PC-3 (cell line): ENCODE measurements at regions not wholly inside any gene's neighbourhood (a gene's known extent, or its start where the extent isn't known, plus 50 kb on each side); places are given as distances from the start of the nearest gene placed in this dataset.

Source experiments
- ATAC-seq: fragments of 200-7000 bp; cut with Tn5 transposase; 2 replicates; pipeline ENCODE4 v1.9.1; 2020; ENCODE audit warnings: mild to moderate bottlenecking, moderate library complexity
- BruUV-seq: library from RNA; stranded (reverse); fragments of 400-500 nt; replicated peaks from 2 replicates; lab custom pipeline; 2021; lab: Mats Ljungman, UMichigan
- CTCF ChIA-PET: fragments of 300-600 bp; sonication (Branson Sonifier 250); formaldehyde crosslinking; loops from one replicate; lab custom pipeline; 2022; ENCODE audit warnings: antibody characterized with exemption; lab: Charles Lee
- POLR2A ChIA-PET: fragments of 300-600 bp; sonication (Branson Sonifier 250); formaldehyde crosslinking; loops from one replicate; lab custom pipeline; 2022; ENCODE audit warnings: antibody characterized with exemption; ENCODE audit not compliant: unreplicated experiment; lab: Charles Lee
- DNase-seq: peaks from one replicate; pipeline ENCODE4 v3.0.0-alpha.2; 2015
- H2AFZ ChIP-seq: fragments of 300-600 bp; sonication (generic); 2 replicates; pipeline ENCODE4 v1.6.0; 2016; ENCODE audit warnings: antibody characterized with exemption, low read length
- H3F3A ChIP-seq: fragments of 300-600 bp; sonication (generic); one replicate; pipeline ENCODE4 v1.6.0; 2017; ENCODE audit warnings: antibody characterized with exemption, low read length, control low read depth, mild to moderate bottlenecking; ENCODE audit not compliant: unreplicated experiment
- H3K27ac ChIP-seq: fragments of 300-600 bp; sonication (generic); 2 replicates; pipeline ENCODE4 v1.5.1; 2016; ENCODE audit warnings: mild to moderate bottlenecking, low read length
- H3K27me3 ChIP-seq: fragments of 300-600 bp; sonication (generic); 2 replicates; pipeline ENCODE4 v1.6.1; 2016; ENCODE audit warnings: low read length, mixed read lengths
- H3K36me3 ChIP-seq: fragments of 300-600 bp; sonication (generic); 2 replicates; pipeline ENCODE4 v1.6.1; 2016; ENCODE audit warnings: low read depth, mixed run types, low read length, mixed read lengths
- H3K4me1 ChIP-seq: fragments of 300-600 bp; sonication (generic); 2 replicates; pipeline ENCODE4 v1.5.1; 2016; ENCODE audit warnings: low read length; ENCODE audit not compliant: insufficient read depth
- H3K4me2 ChIP-seq: fragments of 300-600 bp; sonication (generic); 2 replicates; pipeline ENCODE4 v1.6.0; 2016; ENCODE audit warnings: low read length
- H3K4me3 ChIP-seq: fragments of 300-600 bp; sonication (generic); 2 replicates; pipeline ENCODE4 v1.5.1; 2016; ENCODE audit warnings: mild to moderate bottlenecking, low read length, mixed read lengths
- H3K79me2 ChIP-seq: fragments of 300-600 bp; sonication (generic); 2 replicates; pipeline ENCODE4 v1.6.1; 2017; ENCODE audit warnings: low read length, mixed read lengths
- H3K9ac ChIP-seq: fragments of 300-600 bp; sonication (generic); 2 replicates; pipeline ENCODE4 v1.6.0; 2016; ENCODE audit warnings: mild to moderate bottlenecking, low read length
- H3K9me2 ChIP-seq: fragments of 300-600 bp; sonication (generic); replicated peaks from 2 replicates; pipeline ENCODE4 v1.6.1; 2016; ENCODE audit warnings: mixed run types, low read length, mixed read lengths
- H3K9me3 ChIP-seq: fragments of 300-600 bp; sonication (generic); 2 replicates; pipeline ENCODE4 v1.6.1; 2016; ENCODE audit warnings: low read length, mixed read lengths
- H4K20me1 ChIP-seq: fragments of 300-600 bp; sonication (generic); 2 replicates; pipeline ENCODE4 v1.6.1; 2016; ENCODE audit warnings: low read length, mixed read lengths
- EZH2 ChIP-seq: fragments of 300-600 bp; sonication (generic); IDR thresholded peaks from one replicate; pipeline ENCODE4 v1.6.1; 2017; ENCODE audit warnings: antibody characterized with exemption, mild to moderate bottlenecking, low read length; ENCODE audit not compliant: unreplicated experiment
- EZH2phosphoT487 ChIP-seq: fragments of 300-600 bp; sonication (generic); IDR thresholded peaks from 2 replicates; pipeline ENCODE4 v1.6.1; 2018; ENCODE audit warnings: mild to moderate bottlenecking, antibody characterized with exemption, low read length, borderline replicate concordance
- intact Hi-C: fragments of 100-400 bp; cut with micrococcal nuclease; formaldehyde crosslinking; loops from 2 replicates; pipeline ENCODE4 v1.9.0; 2023
- TF ChIP-seq, protein P1 (sequence below): fragments of 300-600 bp; sonication (generic); conservative IDR thresholded peaks from 2 replicates; pipeline ENCODE4 v1.5.1; 2017; ENCODE audit warnings: antibody characterized with exemption, low read depth, mild to moderate bottlenecking, low read length

DNA sequence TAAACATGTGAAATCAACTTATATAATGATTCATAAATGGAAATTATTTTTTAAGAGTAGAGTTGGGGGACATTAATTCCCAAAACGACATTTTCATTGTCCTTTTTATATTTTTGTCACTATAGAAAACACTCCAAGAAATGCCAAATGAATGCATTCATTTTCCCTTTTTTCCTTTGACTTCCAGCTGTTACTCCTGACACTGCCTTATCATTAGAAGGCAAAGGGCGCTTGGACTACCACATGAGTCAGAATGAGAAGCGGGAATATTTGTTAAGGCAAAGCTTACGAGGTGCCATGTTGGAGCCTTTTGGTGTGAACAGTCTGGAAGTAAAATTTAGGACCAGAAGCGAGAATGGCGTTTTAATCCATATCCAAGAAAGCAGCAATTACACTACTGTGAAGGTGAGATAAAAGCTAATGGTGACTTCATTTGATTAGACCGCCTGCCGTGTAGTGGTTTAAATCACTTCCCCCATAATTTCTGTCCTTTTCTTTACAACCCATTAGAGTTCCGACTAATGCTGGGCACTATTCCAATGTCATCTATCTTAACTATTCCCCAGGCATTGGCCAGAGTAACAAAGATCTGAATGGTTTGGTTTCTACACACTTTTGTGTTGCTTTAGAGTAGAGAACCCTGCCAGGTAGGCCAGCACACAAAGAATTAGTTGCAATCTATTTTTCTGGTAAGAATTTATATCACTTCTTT, 166.7 kb downstream of the FAT4 start:
- H3K4me2 ChIP-seq, result no peak overlapping the region
- no peaks in the 10 kb centered on the region for H3F3A ChIP-seq
- no peaks in the 10 kb centered on the region for H4K20me1 ChIP-seq
- no peak overlapping the region for H2AFZ ChIP-seq
- H3K4me3 ChIP-seq, result no peak overlapping the region
- ChIA-PET CTCF (no interaction called here), POLR2A (no interaction called here)
- no peak overlapping the region for H3K9ac ChIP-seq
- no peaks in the 10 kb centered on the region for H3K4me1 ChIP-seq
- no peaks in the 10 kb centered on the region for H3K27me3 ChIP-seq
- no TSS peak for BruUV-seq
- intact Hi-C loops, result no loop called here
- H3K9me2 ChIP-seq, result no peaks in the 10 kb centered on the region
- H3K36me3 ChIP-seq, result no peaks in the 10 kb centered on the region
- TF ChIP-seq EZH2phosphoT487 (no peak), EZH2 (no peak)
- TF ChIP-seq, protein P1, sequence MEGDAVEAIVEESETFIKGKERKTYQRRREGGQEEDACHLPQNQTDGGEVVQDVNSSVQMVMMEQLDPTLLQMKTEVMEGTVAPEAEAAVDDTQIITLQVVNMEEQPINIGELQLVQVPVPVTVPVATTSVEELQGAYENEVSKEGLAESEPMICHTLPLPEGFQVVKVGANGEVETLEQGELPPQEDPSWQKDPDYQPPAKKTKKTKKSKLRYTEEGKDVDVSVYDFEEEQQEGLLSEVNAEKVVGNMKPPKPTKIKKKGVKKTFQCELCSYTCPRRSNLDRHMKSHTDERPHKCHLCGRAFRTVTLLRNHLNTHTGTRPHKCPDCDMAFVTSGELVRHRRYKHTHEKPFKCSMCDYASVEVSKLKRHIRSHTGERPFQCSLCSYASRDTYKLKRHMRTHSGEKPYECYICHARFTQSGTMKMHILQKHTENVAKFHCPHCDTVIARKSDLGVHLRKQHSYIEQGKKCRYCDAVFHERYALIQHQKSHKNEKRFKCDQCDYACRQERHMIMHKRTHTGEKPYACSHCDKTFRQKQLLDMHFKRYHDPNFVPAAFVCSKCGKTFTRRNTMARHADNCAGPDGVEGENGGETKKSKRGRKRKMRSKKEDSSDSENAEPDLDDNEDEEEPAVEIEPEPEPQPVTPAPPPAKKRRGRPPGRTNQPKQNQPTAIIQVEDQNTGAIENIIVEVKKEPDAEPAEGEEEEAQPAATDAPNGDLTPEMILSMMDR, result no peak
- no peak overlapping the region for H3K27ac ChIP-seq
- no peaks in the 10 kb centered on the region for H3K79me2 ChIP-seq
- H3K9me3 ChIP-seq, result no peaks in the 10 kb centered on the region
- DNase-seq (no peak), ATAC-seq (no peak)

DNA sequence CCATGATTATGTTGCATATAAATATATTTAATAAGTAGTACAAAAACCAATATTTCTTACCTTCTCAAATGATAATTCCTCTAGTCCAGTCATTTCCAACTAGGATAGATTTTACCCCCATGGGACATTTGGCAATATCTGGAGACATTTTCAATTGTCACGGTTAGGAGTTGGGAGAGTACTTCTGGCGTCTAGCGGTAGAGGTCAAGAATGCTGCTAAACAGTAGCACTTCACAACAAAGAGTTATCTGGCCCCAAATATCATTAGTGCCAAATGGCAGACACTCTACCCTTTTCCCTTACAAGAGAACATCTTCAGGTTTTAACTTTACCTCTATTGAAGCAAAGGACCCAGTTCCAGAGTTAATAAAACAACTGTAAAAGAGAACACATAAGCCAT, 168.1 kb downstream of the FAT4 start:
- Histone ChIP-seq H2AFZ (no peak overlapping the region), H3K27ac (no peak overlapping the region), H3K9ac (no peak overlapping the region), H3K79me2 (no peaks in the 10 kb centered on the region), H3K9me2 (no peaks in the 10 kb centered on the region), H3K4me1 (no peaks in the 10 kb centered on the region), H3F3A (no peaks in the 10 kb centered on the region), H3K36me3 (no peaks in the 10 kb centered on the region), H3K4me2 (no peak overlapping the region), H3K9me3 (no peaks in the 10 kb centered on the region), H3K4me3 (no peak overlapping the region), H3K27me3 (no peaks in the 10 kb centered on the region), H4K20me1 (no peaks in the 10 kb centered on the region)
- DNase-seq, result no peak
- TF ChIP-seq EZH2, result no peak
- TF ChIP-seq, protein P1, result no peak
- TF ChIP-seq EZH2phosphoT487, result no peak
- POLR2A ChIA-PET, result no interaction called here
- CTCF ChIA-PET, result no interaction called here
- no peak for ATAC-seq
- intact Hi-C loops, result no loop called here
- no TSS peak for BruUV-seq

DNA sequence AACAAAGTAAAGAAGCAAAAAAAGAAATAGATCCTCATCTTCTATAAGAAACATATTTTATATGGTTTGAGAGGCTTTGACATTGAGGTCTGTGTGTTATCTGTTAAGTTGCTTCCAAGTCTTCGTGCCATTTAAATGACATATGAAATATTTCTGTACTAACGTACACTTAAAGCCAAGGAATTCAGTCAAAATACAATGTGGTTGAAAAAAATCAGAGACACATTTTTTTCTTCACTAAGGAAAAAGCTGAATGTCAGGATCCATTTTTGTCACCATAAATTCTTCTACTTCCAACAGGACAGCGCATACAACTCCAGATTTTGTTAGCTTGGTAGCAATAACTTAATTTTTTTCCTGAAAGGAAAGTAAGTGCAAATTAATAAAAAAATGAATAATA, 168.5 kb downstream of the FAT4 start:
- H3K4me2 ChIP-seq, result no peak overlapping the region
- BruUV-seq, result no TSS peak
- ATAC-seq (no peak), DNase-seq (no peak)
- H2AFZ ChIP-seq, result no peak overlapping the region
- TF ChIP-seq, protein P1, result no peak
- TF ChIP-seq EZH2, result no peak
- TF ChIP-seq EZH2phosphoT487, result no peak
- H3K9me3 ChIP-seq, result no peaks in the 10 kb centered on the region
- intact Hi-C loops, result no loop called here
- POLR2A ChIA-PET, result no interaction called here
- H3K9me2 ChIP-seq, result no peaks in the 10 kb centered on the region
- no peak overlapping the region for H3K27ac ChIP-seq
- H3K9ac ChIP-seq, result no peak overlapping the region
- no peaks in the 10 kb centered on the region for H4K20me1 ChIP-seq
- no peaks in the 10 kb centered on the region for H3K4me1 ChIP-seq
- H3K27me3 ChIP-seq, result no peaks in the 10 kb centered on the region
- CTCF ChIA-PET, result no interaction called here
- H3K36me3 ChIP-seq, result no peaks in the 10 kb centered on the region
- no peaks in the 10 kb centered on the region for H3K79me2 ChIP-seq
- no peaks in the 10 kb centered on the region for H3F3A ChIP-seq
- H3K4me3 ChIP-seq, result no peak overlapping the region
